Endodermal cell (in vitro differentiated cells): ENCODE measurements at regions not wholly inside any gene's neighbourhood (a gene's known extent, or its start where the extent isn't known, plus 50 kb on each side); places are given as distances from the start of the nearest gene placed in this dataset.

ENCODE experiments used
- DNase-seq: peaks from one replicate; pipeline ENCODE4 v3.0.0-alpha.2; 2017
- H3K27ac ChIP-seq: 2 replicates; pipeline ENCODE4 v1.5.1; 2013; ENCODE audit warnings: mild to moderate bottlenecking, low read depth, low read length, moderate library complexity
- H3K27me3 ChIP-seq: 2 replicates; pipeline ENCODE4 v1.6.1; 2013; ENCODE audit warnings: mild to moderate bottlenecking, low read length, moderate library complexity; ENCODE audit not compliant: insufficient read depth, control insufficient read depth, poor library complexity, severe bottlenecking
- H3K36me3 ChIP-seq: 2 replicates; pipeline ENCODE4 v1.7.0; 2013; ENCODE audit warnings: mild to moderate bottlenecking, low read length, moderate library complexity; ENCODE audit not compliant: control insufficient read depth, insufficient read depth
- H3K4me1 ChIP-seq: one replicate; pipeline ENCODE4 v1.7.0; 2013; ENCODE audit warnings: low read length; ENCODE audit not compliant: control insufficient read depth, insufficient read depth
- H3K4me3 ChIP-seq: 2 replicates; pipeline ENCODE4 v1.5.1; 2013; ENCODE audit warnings: mild to moderate bottlenecking, low read length, moderate library complexity
- H3K9ac ChIP-seq: 2 replicates; pipeline ENCODE4 v1.6.1; 2013; ENCODE audit warnings: mild to moderate bottlenecking, low read length, moderate library complexity; ENCODE audit not compliant: poor library complexity, severe bottlenecking; ENCODE audit errors: extremely low read depth
- H3K9me3 ChIP-seq: 2 replicates; pipeline ENCODE4 v1.6.1; 2013; ENCODE audit warnings: mild to moderate bottlenecking, low read length, moderate library complexity; ENCODE audit not compliant: control insufficient read depth
- H3K27ac Mint-ChIP-seq: 2 replicates; pipeline ENCODE4 v1.8.0; 2020; ENCODE audit warnings: mixed read lengths
- H3K27me3 Mint-ChIP-seq: 2 replicates; pipeline ENCODE4 v1.8.0; 2021; ENCODE audit warnings: mild to moderate bottlenecking, mixed read lengths; ENCODE audit not compliant: insufficient read depth
- H3K36me3 Mint-ChIP-seq: 2 replicates; pipeline ENCODE4 v1.8.0; 2020; ENCODE audit warnings: low read depth, mixed read lengths
- H3K4me1 Mint-ChIP-seq: 2 replicates; pipeline ENCODE4 v1.8.0; 2020; ENCODE audit warnings: mixed read lengths
- H3K4me3 Mint-ChIP-seq: 2 replicates; pipeline ENCODE4 v1.8.0; 2020; ENCODE audit warnings: mild to moderate bottlenecking, moderate library complexity, mixed read lengths
- H3K9me3 Mint-ChIP-seq: 2 replicates; pipeline ENCODE4 v1.8.0; 2020; ENCODE audit warnings: mild to moderate bottlenecking, mixed read lengths
- WGBS, 2 experiments: methylation state at CpG; one replicate each; pipeline versions ENCODE4 v1.1.5 to v1.1.7; 2013; ENCODE audit warnings: missing lambda C conversion rate in 2 of 2, mixed read lengths in 1 of 2; ENCODE audit not compliant: insufficient coverage in 1 of 2, insufficient read length in 1 of 2; 5-methylcytosine and 5-hydroxymethylcytosine counted together
- TF ChIP-seq, protein P1 (sequence below): fragments of 200-600 bp; sonication (generic); conservative IDR thresholded peaks from 2 replicates; pipeline ENCODE4 v1.5.0; 2021; ENCODE audit warnings: antibody characterized with exemption, mild to moderate bottlenecking

DNA sequence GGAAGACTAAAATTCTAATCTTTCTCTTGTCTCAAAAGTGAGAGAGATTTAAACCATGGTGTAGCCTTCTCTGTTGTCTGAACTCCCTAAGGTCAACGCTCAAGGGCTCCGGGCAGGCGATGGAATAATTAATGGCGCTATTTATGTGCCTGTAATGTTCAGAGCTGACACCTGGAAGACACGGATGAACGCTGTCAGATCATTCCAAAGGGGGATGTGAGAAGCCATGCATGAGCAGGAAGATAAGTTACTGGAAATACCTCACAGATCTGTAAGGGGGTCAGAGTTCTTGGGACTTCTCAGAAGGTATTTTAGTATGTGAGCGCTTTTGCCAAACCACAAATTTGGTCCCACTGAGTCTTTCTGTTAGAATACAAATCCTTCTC, 73.3 kb upstream of the MTPN start:
- WGBS, 2 experiments: 97 to 100% methylated on average over 7 of the region's 7 CpGs
- Histone ChIP-seq H3K4me1 (no peaks in the 10 kb centered on the region), H3K9ac (no peak overlapping the region), H3K9me3 (peaks cover 6% of the 10 kb centered on the region), H3K27ac (no peak overlapping the region), H3K36me3 (no peaks in the 10 kb centered on the region), H3K4me3 (no peak overlapping the region), H3K27me3 (no peaks in the 10 kb centered on the region)
- Mint-ChIP-seq H3K27ac (no peak overlapping the region), H3K9me3 (peaks cover 10% of the 10 kb centered on the region), H3K4me3 (no peak overlapping the region), H3K27me3 (peaks cover 2% of the 10 kb centered on the region), H3K4me1 (no peaks in the 10 kb centered on the region), H3K36me3 (no peaks in the 10 kb centered on the region)
- TF ChIP-seq, protein P1, sequence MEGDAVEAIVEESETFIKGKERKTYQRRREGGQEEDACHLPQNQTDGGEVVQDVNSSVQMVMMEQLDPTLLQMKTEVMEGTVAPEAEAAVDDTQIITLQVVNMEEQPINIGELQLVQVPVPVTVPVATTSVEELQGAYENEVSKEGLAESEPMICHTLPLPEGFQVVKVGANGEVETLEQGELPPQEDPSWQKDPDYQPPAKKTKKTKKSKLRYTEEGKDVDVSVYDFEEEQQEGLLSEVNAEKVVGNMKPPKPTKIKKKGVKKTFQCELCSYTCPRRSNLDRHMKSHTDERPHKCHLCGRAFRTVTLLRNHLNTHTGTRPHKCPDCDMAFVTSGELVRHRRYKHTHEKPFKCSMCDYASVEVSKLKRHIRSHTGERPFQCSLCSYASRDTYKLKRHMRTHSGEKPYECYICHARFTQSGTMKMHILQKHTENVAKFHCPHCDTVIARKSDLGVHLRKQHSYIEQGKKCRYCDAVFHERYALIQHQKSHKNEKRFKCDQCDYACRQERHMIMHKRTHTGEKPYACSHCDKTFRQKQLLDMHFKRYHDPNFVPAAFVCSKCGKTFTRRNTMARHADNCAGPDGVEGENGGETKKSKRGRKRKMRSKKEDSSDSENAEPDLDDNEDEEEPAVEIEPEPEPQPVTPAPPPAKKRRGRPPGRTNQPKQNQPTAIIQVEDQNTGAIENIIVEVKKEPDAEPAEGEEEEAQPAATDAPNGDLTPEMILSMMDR: no peak
- no peak for DNase-seq

DNA sequence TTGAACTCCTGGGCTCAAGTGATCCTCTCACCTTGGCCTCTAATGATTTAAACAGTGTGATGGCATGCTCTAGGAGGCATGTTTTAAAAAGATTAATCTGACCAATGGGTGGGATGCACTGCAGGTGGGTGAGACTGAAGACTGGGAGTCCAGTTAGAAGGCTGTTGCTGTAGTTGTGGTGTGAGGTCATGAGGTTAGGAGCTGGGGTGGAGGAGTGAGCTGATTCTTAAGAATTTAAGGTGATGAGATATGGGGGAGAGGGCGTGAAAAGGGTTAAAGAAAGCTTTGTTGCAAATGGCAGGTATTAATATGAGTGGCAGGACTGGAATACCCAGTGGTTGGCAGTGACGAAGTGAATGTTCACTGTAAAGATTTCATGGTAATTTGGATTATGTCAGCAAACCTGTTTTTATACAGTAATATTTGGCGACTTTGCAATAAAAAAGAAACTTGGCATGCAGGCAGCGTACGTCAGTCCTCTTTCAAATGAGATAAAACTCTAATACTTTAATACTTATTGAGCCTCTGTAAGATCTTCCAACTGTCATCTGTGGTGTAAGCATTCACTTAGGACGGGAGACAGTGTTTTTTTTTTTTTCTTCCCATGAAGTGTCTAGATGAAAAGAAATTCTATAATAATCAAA, 72.8 kb upstream of the MTPN start:
- Histone ChIP-seq H3K4me1 (no peaks in the 10 kb centered on the region), H3K9ac (no peak overlapping the region)

DNA sequence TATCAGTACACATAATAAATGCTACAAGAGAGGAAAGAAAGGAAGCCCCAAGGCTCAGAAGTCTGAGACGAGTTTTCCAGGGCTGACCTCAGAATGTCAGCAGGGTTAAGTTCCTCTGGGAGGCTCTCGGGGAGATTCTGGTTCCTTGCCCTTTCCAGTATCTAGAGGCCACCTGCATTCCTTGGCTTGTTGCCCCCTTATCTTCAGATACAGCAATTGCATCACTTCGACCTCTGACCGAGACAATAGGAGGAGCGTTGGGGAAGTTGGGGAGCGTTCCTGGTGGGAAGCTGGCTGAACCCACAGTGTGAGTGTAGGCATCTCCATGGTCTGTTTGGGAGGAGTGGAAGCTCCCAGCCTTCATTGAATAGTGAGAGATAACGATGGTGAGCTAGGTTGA, 72.0 kb upstream of the MTPN start:
- H3K4me1 Mint-ChIP-seq: no peaks in the 10 kb centered on the region
- Histone ChIP-seq H3K9me3 (peaks cover 6% of the 10 kb centered on the region), H3K27ac (no peak overlapping the region), H3K4me1 (no peaks in the 10 kb centered on the region), H3K27me3 (no peaks in the 10 kb centered on the region), H3K9ac (no peak overlapping the region), H3K4me3 (no peak overlapping the region), H3K36me3 (no peaks in the 10 kb centered on the region)
- 95% methylated on average over 7 of the region's 7 CpGs; no CpG with 5 or more reads in 1 of the 2 experiments for WGBS, 2 experiments
- no peak overlapping the region for H3K27ac Mint-ChIP-seq
- H3K9me3 Mint-ChIP-seq: peaks cover 10% of the 10 kb centered on the region
- TF ChIP-seq, protein P1: no peak
- no peak overlapping the region for H3K4me3 Mint-ChIP-seq
- H3K27me3 Mint-ChIP-seq: peaks cover 2% of the 10 kb centered on the region
- DNase-seq: no peak
- H3K36me3 Mint-ChIP-seq: no peaks in the 10 kb centered on the region

More for the DNA sequence above, 72.8 kb upstream of the MTPN start:
- Mint-ChIP-seq H3K36me3 (no peaks in the 10 kb centered on the region), H3K4me3 (no peak overlapping the region), H3K4me1 (no peaks in the 10 kb centered on the region), H3K27me3 (peaks cover 2% of the 10 kb centered on the region), H3K27ac (no peak overlapping the region), H3K9me3 (peaks cover 10% of the 10 kb centered on the region)
- DNase-seq: no peak
- no peaks in the 10 kb centered on the region for H3K36me3 ChIP-seq
- WGBS, 2 experiments: 85 to 100% methylated on average over 5 to 6 of the region's 6 CpGs
- TF ChIP-seq, protein P1: no peak
- H3K9me3 ChIP-seq: peaks cover 6% of the 10 kb centered on the region
- H3K4me3 ChIP-seq: no peak overlapping the region
- no peak overlapping the region for H3K27ac ChIP-seq
- H3K27me3 ChIP-seq: no peaks in the 10 kb centered on the region
